Skin epidermis (tissue), 12 donors: ENCODE measurements at regions not wholly inside any gene's neighbourhood (a gene's known extent, or its start where the extent isn't known, plus 50 kb on each side); places are given as distances from the start of the nearest gene placed in this dataset.
"Not testable (repeated sequence)": the region's sequence is repeated elsewhere in the genome, so short reads cannot be mapped to it uniquely, and the experiment has no call there.

ENCODE experiments used
- H3K27ac ChIP-seq, 21 experiments: fragments of 200-600 bp; sonication (generic) in 11 of 21; one replicate each; pipeline ENCODE4 v1.5.0; 2020; ENCODE audit warnings: mild to moderate bottlenecking in 3 of 21, inconsistent platforms in 2 of 21, moderate library complexity in 2 of 21
- H3K4me3 ChIP-seq, 7 experiments: fragments of 200-600 bp; sonication (generic) in 2 of 7; one replicate each; pipeline ENCODE4 v1.5.0; 2020; ENCODE audit warnings: inconsistent platforms in 2 of 7, mild to moderate bottlenecking in 2 of 7, moderate library complexity in 1 of 7

DNA sequence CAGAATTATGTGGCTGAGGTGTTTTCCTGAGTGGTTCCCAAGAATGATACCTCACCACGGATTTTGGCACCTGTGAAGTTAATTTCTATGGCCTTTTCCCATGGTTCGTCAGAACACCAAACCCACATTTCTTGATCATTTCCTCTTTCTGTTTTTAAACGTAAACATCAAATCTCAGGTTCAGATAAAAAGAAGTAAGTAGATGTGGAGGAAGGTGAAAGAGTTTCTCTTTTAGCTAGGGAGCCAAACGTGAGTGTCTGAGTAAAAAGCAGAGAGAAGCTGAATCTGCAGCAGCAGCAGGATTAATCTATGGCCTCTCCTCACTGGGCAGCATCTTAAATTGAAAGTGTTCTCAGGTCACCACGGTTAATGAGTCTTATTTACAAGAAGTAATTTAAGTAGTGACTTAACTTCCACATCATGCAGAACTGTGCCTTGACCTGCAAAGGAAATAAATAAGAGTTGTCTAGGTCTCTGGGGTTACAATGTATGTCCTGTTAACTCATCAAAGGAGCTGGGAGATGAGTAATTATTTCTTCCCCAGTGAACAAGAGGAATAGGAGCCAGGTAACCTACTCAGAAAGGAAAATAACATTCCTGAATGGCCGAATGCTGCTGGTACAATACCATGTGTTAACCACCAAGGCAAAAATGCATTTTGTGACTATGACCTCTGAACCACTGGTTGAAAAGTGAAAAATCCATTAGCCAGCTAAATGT, 139.6 kb upstream of the NETO1 start:
- no peak overlapping the region for H3K4me3 ChIP-seq
- no peak overlapping the region for H3K27ac ChIP-seq

GRCh38 chr18:73006331-73006730, 138.5 kb upstream of the NETO1 start:
- Histone ChIP-seq H3K27ac (no peak overlapping the region), H3K4me3 (no peak overlapping the region)

DNA sequence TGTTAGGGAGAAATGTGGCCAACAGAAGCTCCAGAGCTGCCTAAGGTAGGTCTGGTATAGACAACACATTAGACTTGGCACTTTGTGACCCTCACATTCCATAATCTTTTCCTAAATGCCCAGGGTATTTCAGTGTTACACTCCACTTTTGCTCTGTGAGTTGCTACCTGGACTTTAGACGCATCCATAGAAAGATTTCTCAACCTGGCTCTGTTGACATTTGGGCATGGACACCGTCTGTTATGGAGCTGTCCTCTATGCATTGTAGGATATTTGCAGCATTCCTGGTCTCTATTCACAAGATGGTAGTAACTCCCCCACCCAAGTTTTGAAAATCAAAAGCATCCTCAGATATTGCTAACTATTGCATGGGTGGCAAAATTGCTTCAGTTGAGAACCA, 136.5 kb upstream of the NETO1 start:
- Histone ChIP-seq H3K27ac (no peak overlapping the region), H3K4me3 (no peak overlapping the region)

DNA sequence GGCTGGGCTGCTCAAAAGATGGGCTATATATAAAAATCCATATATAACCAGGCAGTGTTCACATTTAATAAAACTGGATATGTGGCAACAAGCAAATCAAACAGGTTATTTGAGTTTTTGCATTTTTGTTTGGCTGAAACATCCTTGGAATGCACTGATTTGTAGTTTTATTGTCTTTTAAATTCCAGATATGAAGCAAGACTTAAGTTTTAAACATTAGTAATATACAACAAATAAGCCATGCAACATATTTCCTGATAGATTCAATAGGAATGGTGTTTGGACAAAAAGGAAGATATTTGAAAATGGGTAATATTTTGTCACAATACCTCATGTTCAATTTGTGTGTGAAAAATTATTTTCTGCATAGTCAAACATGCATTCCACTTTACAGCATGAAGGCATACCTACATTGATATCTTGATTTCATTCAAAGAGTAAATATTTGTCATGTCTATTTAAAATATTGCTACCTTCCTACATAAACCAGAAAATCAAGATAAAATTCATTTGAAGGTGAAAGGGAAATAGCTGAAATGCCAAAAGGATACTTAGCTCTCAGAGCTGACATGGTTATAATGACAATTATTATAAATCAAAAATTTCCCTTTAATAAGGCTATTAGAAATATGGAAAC, 132.3 kb upstream of the NETO1 start:
- no peak overlapping the region for H3K4me3 ChIP-seq
- no peak overlapping the region for H3K27ac ChIP-seq

DNA sequence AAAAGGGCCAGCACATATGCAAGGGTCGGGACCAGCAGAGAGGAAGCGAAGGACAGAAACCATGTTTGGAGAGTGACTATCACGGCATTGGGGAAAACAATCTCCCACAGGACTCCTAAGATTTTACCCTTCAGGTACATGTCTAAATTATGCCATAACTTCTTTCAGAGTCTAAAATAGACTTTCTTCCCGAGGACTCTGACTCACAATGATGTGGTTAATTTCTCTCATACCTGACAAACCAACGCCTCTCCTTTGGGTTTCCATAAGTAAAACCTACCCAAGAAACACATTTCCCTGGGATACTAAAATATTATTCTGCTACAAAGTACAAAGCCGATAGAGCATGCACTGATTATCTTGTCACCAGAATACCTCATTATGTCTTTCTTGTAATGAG, 127.8 kb upstream of the NETO1 start:
- Histone ChIP-seq H3K4me3 (no peak overlapping the region), H3K27ac (no peak overlapping the region)

DNA sequence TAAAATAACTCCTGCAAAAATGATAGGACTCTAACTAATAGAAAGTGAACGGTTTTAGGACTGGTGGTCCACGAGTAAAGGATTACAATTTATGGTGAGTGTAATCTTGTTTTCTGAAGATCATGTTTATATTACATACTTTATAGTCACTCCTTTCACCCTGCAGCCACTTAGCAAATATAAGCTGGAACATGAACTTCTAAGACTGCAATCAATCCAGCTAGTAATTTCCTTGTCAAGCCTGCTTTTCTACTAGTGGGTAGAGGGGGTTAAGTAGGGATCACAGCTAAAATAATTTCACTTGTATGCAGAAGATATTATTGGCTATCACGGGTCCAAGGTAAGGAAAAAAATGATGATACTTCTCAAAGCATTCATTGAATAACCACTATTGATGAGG, 125.5 kb upstream of the NETO1 start:
- Histone ChIP-seq H3K4me3 (no peak overlapping the region), H3K27ac (no peak overlapping the region)

GRCh38 chr18:72991379-72991778, 123.6 kb upstream of the NETO1 start:
- H3K27ac ChIP-seq: no peak overlapping the region

DNA sequence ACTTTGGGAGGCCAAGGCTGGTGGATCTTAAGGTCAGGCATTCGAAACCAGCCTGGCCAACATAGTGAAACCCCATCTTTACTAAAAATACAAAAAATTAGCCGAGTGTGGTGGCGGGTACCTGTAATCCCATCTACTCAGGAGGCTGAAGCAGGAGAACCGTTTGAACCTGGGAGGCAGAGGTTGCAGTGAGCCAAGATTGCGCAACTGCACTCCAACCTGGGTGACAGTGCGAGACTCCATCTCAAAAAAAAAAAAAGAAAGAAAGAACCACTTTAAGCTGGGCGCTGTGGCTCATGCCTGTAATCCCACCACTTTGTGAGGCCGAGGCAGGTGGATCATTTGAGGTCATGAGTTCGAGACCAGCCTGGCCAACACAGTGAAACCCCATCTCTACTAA, 119.8 kb upstream of the NETO1 start:
- H3K4me3 ChIP-seq, H3K27ac ChIP-seq: not testable (repeated sequence)

More at GRCh38 chr18:72991379-72991778, 123.6 kb upstream of the NETO1 start:
- no peak overlapping the region for H3K4me3 ChIP-seq

- H3K4me3 ChIP-seq: no peak overlapping the region
- no peak overlapping the region for H3K27ac ChIP-seq
These were observed 118.3 kb upstream of the NETO1 start for GRCh38 chr18:72986103-72986502.

- no peak overlapping the region for H3K27ac ChIP-seq
- no peak overlapping the region for H3K4me3 ChIP-seq
These were observed 117.9 kb upstream of the NETO1 start for GRCh38 chr18:72985686-72986085.

DNA sequence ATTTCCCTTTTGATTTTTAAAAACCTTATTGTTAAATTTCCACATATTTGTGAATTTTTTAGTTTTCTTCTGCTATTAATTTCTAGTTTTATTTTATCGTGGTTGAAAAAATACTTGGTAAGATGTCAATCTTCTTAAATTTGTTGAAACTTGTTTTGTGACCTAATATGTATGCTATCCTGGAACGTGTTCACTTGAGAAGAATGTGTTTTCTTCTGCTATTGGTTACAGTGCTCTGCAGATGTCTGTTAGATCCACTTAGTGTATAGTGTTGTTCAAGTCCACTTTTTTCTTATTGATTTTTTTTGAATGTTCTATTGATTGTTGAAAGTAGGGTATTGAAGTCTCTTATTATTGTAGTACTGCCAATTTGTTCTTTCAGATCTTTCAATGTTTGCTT, 116.5 kb upstream of the NETO1 start:
- Histone ChIP-seq H3K27ac (no peak overlapping the region), H3K4me3 (no peak overlapping the region)

DNA sequence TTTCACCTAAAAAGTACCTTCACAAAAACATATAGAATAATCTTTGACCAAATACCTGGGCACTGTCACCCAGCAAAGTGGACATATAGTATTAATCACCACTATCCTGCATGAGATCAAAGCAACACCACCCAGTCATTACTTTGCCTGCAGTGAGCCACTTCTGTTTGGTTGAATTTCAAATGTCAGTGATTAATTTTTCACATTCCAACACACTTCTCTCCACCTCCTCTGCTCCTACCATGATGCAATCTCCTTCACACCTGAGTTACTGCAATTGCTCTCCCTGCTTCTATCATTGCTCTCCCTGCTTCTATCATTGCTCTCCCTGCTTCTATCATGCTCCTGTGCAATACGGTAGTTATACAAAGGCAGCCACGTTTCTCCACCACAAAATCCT, 106.1 kb upstream of the NETO1 start:
- H3K27ac ChIP-seq: no peak overlapping the region
- H3K4me3 ChIP-seq: no peak overlapping the region

DNA sequence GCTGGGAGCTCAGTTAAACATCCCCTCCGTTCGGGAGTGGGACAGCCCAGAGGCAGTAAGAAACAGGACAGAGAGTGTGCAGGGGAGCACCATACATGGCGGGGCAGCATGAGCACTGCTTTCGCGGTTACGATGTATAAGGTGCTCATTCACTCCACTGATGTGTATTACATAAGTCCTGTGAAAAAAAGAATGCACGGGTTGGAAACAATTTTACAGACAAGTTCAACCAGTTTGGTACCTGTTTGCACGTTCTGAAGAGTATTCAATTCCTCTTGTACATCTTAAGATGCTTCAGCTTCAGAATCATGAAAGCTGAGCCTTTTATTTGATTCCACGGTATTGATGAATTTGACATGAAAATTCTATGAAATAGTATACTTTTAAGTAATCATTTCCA, 97.8 kb upstream of the NETO1 start:
- Histone ChIP-seq H3K4me3 (no peak overlapping the region), H3K27ac (no peak overlapping the region)

GRCh38 chr18:72958195-72958594, 90.4 kb upstream of the NETO1 start:
- not testable (repeated sequence) for H3K4me3 ChIP-seq, H3K27ac ChIP-seq

GRCh38 chr18:72948439-72948838, 80.7 kb upstream of the NETO1 start:
- Histone ChIP-seq H3K27ac (no peak overlapping the region), H3K4me3 (no peak overlapping the region)

DNA sequence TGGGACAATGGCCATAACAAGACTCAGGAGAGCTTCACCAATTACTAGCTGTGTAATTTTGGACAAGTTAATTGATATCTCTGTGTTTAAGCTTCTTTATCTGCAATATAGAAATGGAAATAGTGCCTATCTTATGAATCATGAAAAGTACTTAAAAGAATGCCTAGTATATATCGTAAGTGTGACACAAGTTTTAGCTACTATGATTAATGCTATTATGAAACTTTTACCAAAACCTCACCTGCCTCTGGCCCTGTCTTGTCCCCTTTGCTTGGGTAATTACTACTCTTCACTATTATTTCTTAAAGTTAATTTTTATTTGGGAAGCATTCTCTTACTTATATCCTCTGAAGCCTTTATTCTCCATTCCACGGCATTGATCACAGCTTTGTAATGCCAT, 75.0 kb upstream of the NETO1 start:
- H3K4me3 ChIP-seq: no peak overlapping the region
- no peak overlapping the region for H3K27ac ChIP-seq

- H3K27ac ChIP-seq: no peak overlapping the region
- no peak overlapping the region for H3K4me3 ChIP-seq
These were observed 73.2 kb upstream of the NETO1 start for GRCh38 chr18:72940986-72941385.

DNA sequence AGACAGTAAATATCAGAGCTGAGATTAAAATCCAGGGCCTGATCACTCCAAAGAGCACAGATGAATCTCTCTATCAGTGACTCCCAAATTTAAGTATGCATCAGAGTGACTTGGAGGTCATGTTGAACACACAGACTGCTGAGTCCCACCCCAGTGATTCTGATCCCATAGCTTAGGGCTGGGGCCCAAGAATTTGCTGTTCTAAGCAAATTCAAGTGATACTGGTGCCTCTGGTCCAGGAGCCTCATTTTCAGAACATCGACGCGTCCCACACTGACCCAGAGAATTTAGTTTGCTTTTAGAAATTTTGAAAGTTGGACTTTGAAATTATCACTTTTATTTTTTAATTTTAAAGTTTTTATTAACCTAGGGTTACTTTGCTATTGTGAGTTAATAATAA, 72.7 kb upstream of the NETO1 start:
- Histone ChIP-seq H3K27ac (no peak overlapping the region), H3K4me3 (no peak overlapping the region)

DNA sequence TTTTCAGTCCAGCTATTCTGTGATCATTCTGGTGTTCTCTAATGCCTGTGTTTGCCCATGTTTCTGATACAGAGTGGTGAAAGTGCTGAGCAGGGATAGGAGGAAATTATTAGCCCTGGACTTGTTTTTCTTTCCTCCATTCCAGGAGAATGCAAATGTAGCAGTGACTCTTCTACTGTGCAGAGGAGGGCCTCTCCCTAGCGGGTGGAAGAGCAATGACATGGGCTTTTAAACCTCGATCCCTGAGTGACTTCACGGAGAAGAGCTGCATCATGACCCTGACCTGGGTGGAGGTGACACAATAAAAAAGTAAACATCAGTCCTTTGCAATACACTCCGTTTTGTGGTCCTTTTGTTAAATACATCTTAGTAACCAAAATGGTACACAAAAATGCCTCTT, 68.0 kb upstream of the NETO1 start:
- Histone ChIP-seq H3K4me3 (no peak overlapping the region), H3K27ac (no peak overlapping the region)

- Histone ChIP-seq H3K27ac (no peak overlapping the region), H3K4me3 (no peak overlapping the region)
These were observed 55.1 kb upstream of the NETO1 start for GRCh38 chr18:72922895-72923294.
